A673 (cell line): ENCODE measurements at regions not wholly inside any gene's neighbourhood (a gene's known extent, or its start where the extent isn't known, plus 50 kb on each side); places are given as distances from the start of the nearest gene placed in this dataset.

Source experiments
- BruUV-seq: library from RNA; stranded (reverse); fragments of 400-500 nt; replicated peaks from 2 replicates; lab custom pipeline; 2021; lab: Mats Ljungman, UMichigan
- CTCF ChIA-PET: fragments of 300-600 bp; sonication (Branson Sonifier 250); formaldehyde crosslinking; loops from one replicate; lab custom pipeline; 2022; ENCODE audit warnings: antibody characterized with exemption; lab: Charles Lee
- POLR2A ChIA-PET: fragments of 300-600 bp; sonication (Branson Sonifier 250); formaldehyde crosslinking; loops from one replicate; lab custom pipeline; 2022; ENCODE audit warnings: antibody characterized with exemption; ENCODE audit not compliant: low non-redundant PET; lab: Charles Lee
- DNase-seq: peaks from one replicate; pipeline ENCODE4 v3.0.0-alpha.2; 2015; ENCODE audit warnings: low spot score
- H3K27ac ChIP-seq: fragments of 200-600 bp; sonication (generic); 2 replicates; pipeline ENCODE4 v1.5.1; 2016; ENCODE audit warnings: mixed run types, low read depth, mild to moderate bottlenecking, mixed read lengths, antibody characterized with exemption, low read length; ENCODE audit not compliant: poor library complexity, severe bottlenecking
- H3K27me3 ChIP-seq: fragments of 200-600 bp; sonication (generic); replicated peaks from 2 replicates; pipeline ENCODE4 v1.6.1; 2017; ENCODE audit warnings: mixed run types, low read depth, mild to moderate bottlenecking, mixed read lengths, antibody characterized with exemption, low read length; ENCODE audit not compliant: insufficient read depth, poor library complexity
- H3K36me3 ChIP-seq: fragments of 200-600 bp; sonication (generic); 2 replicates; pipeline ENCODE4 v1.6.1; 2016; ENCODE audit warnings: mixed run types, mild to moderate bottlenecking, mixed read lengths, antibody characterized with exemption, low read length; ENCODE audit not compliant: insufficient read depth, poor library complexity, severe bottlenecking
- H3K4me1 ChIP-seq: fragments of 200-600 bp; sonication (generic); 2 replicates; pipeline ENCODE4 v1.6.1; 2017; ENCODE audit warnings: mixed run types, mild to moderate bottlenecking, mixed read lengths, antibody characterized with exemption, low read length; ENCODE audit not compliant: insufficient read depth, poor library complexity, severe bottlenecking
- H3K4me3 ChIP-seq: fragments of 200-600 bp; sonication (generic); 2 replicates; pipeline ENCODE4 v1.5.1; 2016; ENCODE audit warnings: low read depth, mixed run types, mild to moderate bottlenecking, mixed read lengths, low read length; ENCODE audit not compliant: poor library complexity, severe bottlenecking
- H3K9me3 ChIP-seq: fragments of 200-600 bp; sonication (generic); 2 replicates; pipeline ENCODE4 v1.6.1; 2016; ENCODE audit warnings: mixed run types, low read depth, mild to moderate bottlenecking, mixed read lengths, antibody characterized with exemption, low read length; ENCODE audit not compliant: poor library complexity, severe bottlenecking
- CTCF ChIP-seq: fragments of 300-800, 200-600 bp; sonication (generic); conservative IDR thresholded peaks from 2 replicates; pipeline ENCODE4 v1.5.1; 2017; ENCODE audit warnings: low read depth, mild to moderate bottlenecking, antibody characterized with exemption, low read length, moderate library complexity, mixed read lengths
- EZH2 ChIP-seq: fragments of 200-600 bp; sonication (generic); IDR thresholded peaks from 2 replicates; pipeline ENCODE4 v1.6.1; 2017; ENCODE audit warnings: borderline replicate concordance, low read depth, mild to moderate bottlenecking, mixed read lengths, antibody characterized with exemption, low read length; ENCODE audit not compliant: poor library complexity, severe bottlenecking
- intact Hi-C: fragments of 100-400 bp; cut with micrococcal nuclease; formaldehyde crosslinking; loops from one replicate; pipeline ENCODE4 v1.10.0; 2022; ENCODE audit not compliant: unreplicated experiment

- ChIA-PET POLR2A (no interaction called here), CTCF (no interaction called here)
- H3K4me1 ChIP-seq = no peaks in the 10 kb centered on the region
- no peaks in the 10 kb centered on the region for H3K36me3 ChIP-seq
- DNase-seq = no peak
- H3K9me3 ChIP-seq = no peaks in the 10 kb centered on the region
- TF ChIP-seq CTCF (no peak), EZH2 (no peak)
- H3K27ac ChIP-seq = no peak overlapping the region
- intact Hi-C loops = loop anchor here (10.0 kb wide), 1 partner anchor 112 kb away; the partner anchor contains the start of gene SMAD3
- BruUV-seq = no TSS peak
- no peaks in the 10 kb centered on the region for H3K27me3 ChIP-seq
- H3K4me3 ChIP-seq = no peak overlapping the region
Observed at GRCh38 chr15:66952756-66953522, 112.5 kb upstream of the SMAD3 start.

- TF ChIP-seq CTCF (no peak), EZH2 (no peak)
- Histone ChIP-seq H3K9me3 (no peaks in the 10 kb centered on the region), H3K4me3 (no peak overlapping the region), H3K27ac (no peak overlapping the region), H3K27me3 (no peaks in the 10 kb centered on the region), H3K36me3 (no peaks in the 10 kb centered on the region), H3K4me1 (no peaks in the 10 kb centered on the region)
- ChIA-PET CTCF (no interaction called here), POLR2A (no interaction called here)
- intact Hi-C loops = loop anchor here (10.0 kb wide), 1 partner anchor 111 kb away; the partner anchor contains the start of gene SMAD3
- no TSS peak for BruUV-seq
- DNase-seq = no peak
Observed at GRCh38 chr15:66953523-66954229, 111.7 kb upstream of the SMAD3 start.

- Histone ChIP-seq H3K9me3 (no peaks in the 10 kb centered on the region), H3K27ac (no peak overlapping the region), H3K27me3 (no peaks in the 10 kb centered on the region), H3K36me3 (no peaks in the 10 kb centered on the region), H3K4me1 (no peaks in the 10 kb centered on the region), H3K4me3 (no peak overlapping the region)
- BruUV-seq = no TSS peak
- intact Hi-C loops = loop anchor here (10.0 kb wide), 1 partner anchor 110 kb away; the partner anchor contains the start of gene SMAD3
- CTCF ChIA-PET = no interaction called here
- no peak for DNase-seq
- TF ChIP-seq CTCF (no peak), EZH2 (no peak)
- POLR2A ChIA-PET = no interaction called here
Observed at GRCh38 chr15:66954601-66955000, 110.8 kb upstream of the SMAD3 start.
